A673 (cell line): ENCODE measurements at regions not wholly inside any gene's neighbourhood (a gene's known extent, or its start where the extent isn't known, plus 50 kb on each side); places are given as distances from the start of the nearest gene placed in this dataset.

Experiments used
- BruUV-seq: library from RNA; stranded (reverse); fragments of 400-500 nt; replicated peaks from 2 replicates; lab custom pipeline; 2021; lab: Mats Ljungman, UMichigan
- CTCF ChIA-PET: fragments of 300-600 bp; sonication (Branson Sonifier 250); formaldehyde crosslinking; loops from one replicate; lab custom pipeline; 2022; ENCODE audit warnings: antibody characterized with exemption; lab: Charles Lee
- POLR2A ChIA-PET: fragments of 300-600 bp; sonication (Branson Sonifier 250); formaldehyde crosslinking; loops from one replicate; lab custom pipeline; 2022; ENCODE audit warnings: antibody characterized with exemption; ENCODE audit not compliant: low non-redundant PET; lab: Charles Lee
- DNase-seq: peaks from one replicate; pipeline ENCODE4 v3.0.0-alpha.2; 2015; ENCODE audit warnings: low spot score
- H3K27ac ChIP-seq: fragments of 200-600 bp; sonication (generic); 2 replicates; pipeline ENCODE4 v1.5.1; 2016; ENCODE audit warnings: mixed run types, low read depth, mild to moderate bottlenecking, mixed read lengths, antibody characterized with exemption, low read length; ENCODE audit not compliant: poor library complexity, severe bottlenecking
- H3K27me3 ChIP-seq: fragments of 200-600 bp; sonication (generic); replicated peaks from 2 replicates; pipeline ENCODE4 v1.6.1; 2017; ENCODE audit warnings: mixed run types, low read depth, mild to moderate bottlenecking, mixed read lengths, antibody characterized with exemption, low read length; ENCODE audit not compliant: insufficient read depth, poor library complexity
- H3K36me3 ChIP-seq: fragments of 200-600 bp; sonication (generic); 2 replicates; pipeline ENCODE4 v1.6.1; 2016; ENCODE audit warnings: mixed run types, mild to moderate bottlenecking, mixed read lengths, antibody characterized with exemption, low read length; ENCODE audit not compliant: insufficient read depth, poor library complexity, severe bottlenecking
- H3K4me1 ChIP-seq: fragments of 200-600 bp; sonication (generic); 2 replicates; pipeline ENCODE4 v1.6.1; 2017; ENCODE audit warnings: mixed run types, mild to moderate bottlenecking, mixed read lengths, antibody characterized with exemption, low read length; ENCODE audit not compliant: insufficient read depth, poor library complexity, severe bottlenecking
- H3K4me3 ChIP-seq: fragments of 200-600 bp; sonication (generic); 2 replicates; pipeline ENCODE4 v1.5.1; 2016; ENCODE audit warnings: low read depth, mixed run types, mild to moderate bottlenecking, mixed read lengths, low read length; ENCODE audit not compliant: poor library complexity, severe bottlenecking
- H3K9me3 ChIP-seq: fragments of 200-600 bp; sonication (generic); 2 replicates; pipeline ENCODE4 v1.6.1; 2016; ENCODE audit warnings: mixed run types, low read depth, mild to moderate bottlenecking, mixed read lengths, antibody characterized with exemption, low read length; ENCODE audit not compliant: poor library complexity, severe bottlenecking
- EZH2 ChIP-seq: fragments of 200-600 bp; sonication (generic); IDR thresholded peaks from 2 replicates; pipeline ENCODE4 v1.6.1; 2017; ENCODE audit warnings: borderline replicate concordance, low read depth, mild to moderate bottlenecking, mixed read lengths, antibody characterized with exemption, low read length; ENCODE audit not compliant: poor library complexity, severe bottlenecking
- intact Hi-C: fragments of 100-400 bp; cut with micrococcal nuclease; formaldehyde crosslinking; loops from one replicate; pipeline ENCODE4 v1.10.0; 2022; ENCODE audit not compliant: unreplicated experiment
- TF ChIP-seq, protein P1 (sequence below): fragments of 300-800, 200-600 bp; sonication (generic); conservative IDR thresholded peaks from 2 replicates; pipeline ENCODE4 v1.5.1; 2017; ENCODE audit warnings: low read depth, mild to moderate bottlenecking, antibody characterized with exemption, low read length, moderate library complexity, mixed read lengths

GRCh38 chr3:160114355-160114995 lies 110.7 kb upstream of the C3orf80 start:
- DNase-seq: no peak
- BruUV-seq: no TSS peak
- TF ChIP-seq, protein P1, sequence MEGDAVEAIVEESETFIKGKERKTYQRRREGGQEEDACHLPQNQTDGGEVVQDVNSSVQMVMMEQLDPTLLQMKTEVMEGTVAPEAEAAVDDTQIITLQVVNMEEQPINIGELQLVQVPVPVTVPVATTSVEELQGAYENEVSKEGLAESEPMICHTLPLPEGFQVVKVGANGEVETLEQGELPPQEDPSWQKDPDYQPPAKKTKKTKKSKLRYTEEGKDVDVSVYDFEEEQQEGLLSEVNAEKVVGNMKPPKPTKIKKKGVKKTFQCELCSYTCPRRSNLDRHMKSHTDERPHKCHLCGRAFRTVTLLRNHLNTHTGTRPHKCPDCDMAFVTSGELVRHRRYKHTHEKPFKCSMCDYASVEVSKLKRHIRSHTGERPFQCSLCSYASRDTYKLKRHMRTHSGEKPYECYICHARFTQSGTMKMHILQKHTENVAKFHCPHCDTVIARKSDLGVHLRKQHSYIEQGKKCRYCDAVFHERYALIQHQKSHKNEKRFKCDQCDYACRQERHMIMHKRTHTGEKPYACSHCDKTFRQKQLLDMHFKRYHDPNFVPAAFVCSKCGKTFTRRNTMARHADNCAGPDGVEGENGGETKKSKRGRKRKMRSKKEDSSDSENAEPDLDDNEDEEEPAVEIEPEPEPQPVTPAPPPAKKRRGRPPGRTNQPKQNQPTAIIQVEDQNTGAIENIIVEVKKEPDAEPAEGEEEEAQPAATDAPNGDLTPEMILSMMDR: no peak
- TF ChIP-seq EZH2: no peak
- Histone ChIP-seq H3K36me3 (no peaks in the 10 kb centered on the region), H3K4me3 (no peak overlapping the region), H3K9me3 (no peaks in the 10 kb centered on the region), H3K27ac (no peak overlapping the region), H3K4me1 (peaks cover 11% of the 10 kb centered on the region), H3K27me3 (no peaks in the 10 kb centered on the region)
- CTCF ChIA-PET: no interaction called here
- intact Hi-C loops: no loop called here
- POLR2A ChIA-PET: no interaction called here

DNA sequence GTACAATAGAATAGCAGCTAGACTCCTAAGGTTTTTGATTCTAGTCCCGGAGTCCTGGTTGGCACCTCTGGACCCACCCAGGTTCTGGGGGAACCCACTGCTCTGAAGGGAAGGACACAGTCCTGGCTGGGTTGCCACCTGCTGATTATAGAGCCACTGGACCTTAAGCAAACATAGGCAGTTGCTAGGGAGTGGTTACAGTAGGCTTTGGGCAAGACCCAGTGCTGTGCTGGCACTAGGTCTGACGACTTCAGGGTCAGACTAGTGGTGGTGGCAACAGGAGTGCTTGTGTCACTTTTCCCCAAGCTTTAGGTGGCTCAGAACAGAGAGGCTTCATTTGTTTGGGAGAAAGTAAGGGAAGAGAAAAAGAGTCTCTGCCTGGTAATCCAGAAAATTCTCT lies 109.8 kb upstream of the C3orf80 start:
- H3K4me1 ChIP-seq: peaks cover 11% of the 10 kb centered on the region
- intact Hi-C loops: no loop called here
- no peak overlapping the region for H3K27ac ChIP-seq
- TF ChIP-seq EZH2: no peak
- TF ChIP-seq, protein P1: no peak
- POLR2A ChIA-PET: no interaction called here
- DNase-seq: no peak
- H3K36me3 ChIP-seq: no peaks in the 10 kb centered on the region
- H3K27me3 ChIP-seq: no peaks in the 10 kb centered on the region
- BruUV-seq: no TSS peak
- CTCF ChIA-PET: no interaction called here
- H3K4me3 ChIP-seq: no peak overlapping the region
- H3K9me3 ChIP-seq: no peaks in the 10 kb centered on the region

DNA sequence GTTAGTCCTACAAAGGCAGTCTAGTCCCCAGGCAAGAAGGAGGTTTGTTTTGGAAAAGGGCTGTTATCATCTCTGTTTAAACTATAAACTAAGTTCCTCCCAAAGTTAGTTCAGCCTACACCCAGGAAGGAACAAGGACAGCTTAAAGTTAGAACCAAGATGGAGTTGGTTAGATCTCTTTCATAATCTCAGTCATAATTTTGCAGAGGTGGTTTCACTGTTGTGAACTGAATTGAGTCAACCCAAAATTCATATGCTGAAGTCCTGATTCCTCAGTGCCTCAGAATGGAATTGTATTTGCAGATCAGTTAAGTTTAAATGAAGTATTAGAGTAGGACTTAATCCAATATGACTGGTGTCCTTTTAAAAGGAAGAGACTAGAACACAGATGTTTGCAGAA lies 101.0 kb upstream of the C3orf80 start:
- Histone ChIP-seq H3K36me3 (no peaks in the 10 kb centered on the region), H3K27me3 (no peaks in the 10 kb centered on the region), H3K9me3 (no peaks in the 10 kb centered on the region), H3K4me3 (no peak overlapping the region), H3K4me1 (peaks cover 49% of the 10 kb centered on the region), H3K27ac (no peak overlapping the region)
- ChIA-PET POLR2A (no interaction called here), CTCF (no interaction called here)
- no TSS peak for BruUV-seq
- intact Hi-C loops: no loop called here
- TF ChIP-seq, protein P1: no peak
- no peak for TF ChIP-seq EZH2
- no peak for DNase-seq
